22Rv1 (cell line): ENCODE measurements at regions not wholly inside any gene's neighbourhood (a gene's known extent, or its start where the extent isn't known, plus 50 kb on each side); places are given as distances from the start of the nearest gene placed in this dataset.

ENCODE experiments used
- H3K27ac ChIP-seq: fragments of 450-650 bp; 2 replicates; pipeline ENCODE4 v1.5.1; 2017
- CTCF ChIP-seq: fragments of 450-650 bp; IDR thresholded peaks from 2 replicates; pipeline ENCODE4 v1.5.1; 2017; ENCODE audit warnings: mild to moderate bottlenecking
- ZFX ChIP-seq: fragments of 450-650 bp; IDR thresholded peaks from 2 replicates; pipeline ENCODE4 v1.6.1; 2017; ENCODE audit warnings: antibody characterized with exemption, borderline replicate concordance

- TF ChIP-seq ZFX: no peak
- TF ChIP-seq CTCF: no peak
Observed at GRCh38 chr15:100807028-100807427, 72.6 kb upstream of the ALDH1A3 start.

GRCh38 chr15:100808691-100809090 lies 70.9 kb upstream of the ALDH1A3 start:
- TF ChIP-seq ZFX (no peak), CTCF (no peak)
- no peak overlapping the region for H3K27ac ChIP-seq

More at GRCh38 chr15:100807028-100807427, 72.6 kb upstream of the ALDH1A3 start:
- H3K27ac ChIP-seq: no peak overlapping the region

- TF ChIP-seq ZFX: no peak
- TF ChIP-seq CTCF: no peak
Observed at GRCh38 chr15:100809151-100809550, 70.5 kb upstream of the ALDH1A3 start.

GRCh38 chr15:100809587-100809986 lies 70.0 kb upstream of the ALDH1A3 start:
- TF ChIP-seq ZFX (no peak), CTCF (no peak)
- H3K27ac ChIP-seq: no peak overlapping the region

More at GRCh38 chr15:100809151-100809550, 70.5 kb upstream of the ALDH1A3 start:
- H3K27ac ChIP-seq: no peak overlapping the region

GRCh38 chr15:100810229-100810628 lies 69.4 kb upstream of the ALDH1A3 start:
- TF ChIP-seq CTCF (no peak), ZFX (no peak)
- H3K27ac ChIP-seq: no peak overlapping the region

GRCh38 chr15:100810831-100811230 lies 68.8 kb upstream of the ALDH1A3 start:
- no peak for TF ChIP-seq CTCF
- TF ChIP-seq ZFX: no peak
- H3K27ac ChIP-seq: no peak overlapping the region

- TF ChIP-seq ZFX (no peak), CTCF (no peak)
- H3K27ac ChIP-seq: no peak overlapping the region
Observed at GRCh38 chr15:100812802-100813201, 66.8 kb upstream of the ALDH1A3 start.
